NCI-H2196 (cell line): ENCODE measurements at regions not wholly inside any gene's neighbourhood (a gene's known extent, or its start where the extent isn't known, plus 50 kb on each side); places are given as distances from the start of the nearest gene placed in this dataset.

Experiments used
- DNase-seq: peaks from one replicate; lab custom pipeline; 2025; ENCODE audit not compliant: unreplicated experiment; lab: John Stamatoyannopoulos, UW

GRCh38 chr7:116417593-116418345 is 81.8 kb upstream of the CAV2 start:
- DNase-seq, result no peak

- DNase-seq, result no peak
Measured at GRCh38 chr7:116418524-116418923, 81.0 kb upstream of the CAV2 start.

GRCh38 chr7:116420003-116420402 is 79.5 kb upstream of the CAV2 start:
- no peak for DNase-seq

- no peak for DNase-seq
Measured at GRCh38 chr7:116421298-116421697, 78.2 kb upstream of the CAV2 start.

GRCh38 chr7:116422683-116423082 is 76.9 kb upstream of the CAV2 start:
- no peak for DNase-seq

- DNase-seq, result no peak
Measured at GRCh38 chr7:116423499-116423898, 76.0 kb upstream of the CAV2 start.

- no peak for DNase-seq
Measured at GRCh38 chr7:116425647-116426209, 73.8 kb upstream of the CAV2 start.

GRCh38 chr7:116426428-116427156 is 72.9 kb upstream of the CAV2 start:
- DNase-seq, result no peak

- DNase-seq, result no peak
Measured at GRCh38 chr7:116429986-116430619, 69.4 kb upstream of the CAV2 start.

GRCh38 chr7:116431787-116432526 is 67.6 kb upstream of the CAV2 start:
- no peak for DNase-seq

GRCh38 chr7:116432527-116432916 is 67.0 kb upstream of the CAV2 start:
- DNase-seq, result no peak

- DNase-seq, result no peak
Measured at GRCh38 chr7:116433246-116433645, 66.3 kb upstream of the CAV2 start.

GRCh38 chr7:116434820-116435341 is 64.7 kb upstream of the CAV2 start:
- no peak for DNase-seq

GRCh38 chr7:116436305-116436826 is 63.2 kb upstream of the CAV2 start:
- no peak for DNase-seq

GRCh38 chr7:116438267-116438666 is 61.3 kb upstream of the CAV2 start:
- DNase-seq, result no peak

GRCh38 chr7:116439005-116439404 is 60.5 kb upstream of the CAV2 start:
- DNase-seq, result no peak

- DNase-seq, result no peak
Measured at GRCh38 chr7:116439841-116440549, 59.5 kb upstream of the CAV2 start.

- DNase-seq, result no peak
Measured at GRCh38 chr7:116441534-116441933, 58.0 kb upstream of the CAV2 start.

- DNase-seq, result no peak
Measured at GRCh38 chr7:116443101-116443523, 56.4 kb upstream of the CAV2 start.

GRCh38 chr7:116443646-116444045 is 55.9 kb upstream of the CAV2 start:
- no peak for DNase-seq
